Fibroblast of the aortic adventitia (primary cell): ENCODE measurements at regions not wholly inside any gene's neighbourhood (a gene's known extent, or its start where the extent isn't known, plus 50 kb on each side); places are given as distances from the start of the nearest gene placed in this dataset.

Experiments used
- DNase-seq: peaks from one replicate; pipeline ENCODE4 v3.0.0-alpha.2; 2010; ENCODE audit warnings: low read depth
- H3K4me3 ChIP-seq: 2 replicates; pipeline ENCODE4 v1.5.1; 2011; ENCODE audit warnings: low read depth, mild to moderate bottlenecking, control low read depth, low read length, moderate library complexity
- TF ChIP-seq, protein P1 (sequence below): IDR thresholded peaks from 2 replicates; pipeline ENCODE4 v1.5.1; 2011; ENCODE audit warnings: mild to moderate bottlenecking, low read length, control low read depth, inconsistent platforms; ENCODE audit not compliant: insufficient read depth

DNA sequence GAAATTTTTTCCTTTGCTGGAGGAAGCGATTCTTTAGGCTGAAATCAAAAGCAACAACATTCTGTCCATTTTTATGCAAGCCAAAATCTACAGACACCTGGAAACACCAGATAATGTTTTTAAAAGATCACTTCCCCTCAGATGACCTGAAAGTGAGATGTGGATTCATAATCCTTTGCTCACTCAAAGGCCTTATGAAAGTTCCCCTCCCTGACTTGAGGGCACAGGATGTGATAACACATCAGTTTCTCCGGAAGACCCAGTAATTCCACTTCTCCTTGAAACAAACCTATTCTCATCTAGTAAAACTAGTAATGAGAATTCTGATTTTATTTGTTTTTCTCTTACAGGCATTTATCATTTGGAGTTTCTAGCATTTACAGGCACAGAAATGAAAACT lies 218.3 kb upstream of the RND3 start:
- no peak overlapping the region for H3K4me3 ChIP-seq
- TF ChIP-seq, protein P1, sequence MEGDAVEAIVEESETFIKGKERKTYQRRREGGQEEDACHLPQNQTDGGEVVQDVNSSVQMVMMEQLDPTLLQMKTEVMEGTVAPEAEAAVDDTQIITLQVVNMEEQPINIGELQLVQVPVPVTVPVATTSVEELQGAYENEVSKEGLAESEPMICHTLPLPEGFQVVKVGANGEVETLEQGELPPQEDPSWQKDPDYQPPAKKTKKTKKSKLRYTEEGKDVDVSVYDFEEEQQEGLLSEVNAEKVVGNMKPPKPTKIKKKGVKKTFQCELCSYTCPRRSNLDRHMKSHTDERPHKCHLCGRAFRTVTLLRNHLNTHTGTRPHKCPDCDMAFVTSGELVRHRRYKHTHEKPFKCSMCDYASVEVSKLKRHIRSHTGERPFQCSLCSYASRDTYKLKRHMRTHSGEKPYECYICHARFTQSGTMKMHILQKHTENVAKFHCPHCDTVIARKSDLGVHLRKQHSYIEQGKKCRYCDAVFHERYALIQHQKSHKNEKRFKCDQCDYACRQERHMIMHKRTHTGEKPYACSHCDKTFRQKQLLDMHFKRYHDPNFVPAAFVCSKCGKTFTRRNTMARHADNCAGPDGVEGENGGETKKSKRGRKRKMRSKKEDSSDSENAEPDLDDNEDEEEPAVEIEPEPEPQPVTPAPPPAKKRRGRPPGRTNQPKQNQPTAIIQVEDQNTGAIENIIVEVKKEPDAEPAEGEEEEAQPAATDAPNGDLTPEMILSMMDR, result no peak
- no peak for DNase-seq

DNA sequence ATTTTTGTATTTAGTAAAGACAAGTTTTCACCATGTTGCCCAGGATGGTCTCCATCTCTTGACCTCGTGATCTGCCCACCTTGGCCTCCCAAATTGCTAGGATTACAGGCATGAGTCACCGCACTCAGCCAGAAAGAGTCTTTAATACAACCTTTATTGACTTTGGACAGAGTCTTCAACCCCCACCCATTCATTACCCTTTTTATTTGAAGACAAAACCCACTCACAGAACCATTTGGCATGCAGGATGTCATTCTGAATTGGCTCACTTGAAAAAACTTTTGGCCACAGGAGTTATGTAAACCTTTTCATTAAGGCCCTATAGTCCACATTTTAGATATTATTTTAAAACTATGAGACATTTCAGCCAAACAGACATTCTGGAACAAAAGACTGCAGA lies 217.9 kb upstream of the RND3 start:
- no peak overlapping the region for H3K4me3 ChIP-seq
- DNase-seq, result peak; percentile 73
- TF ChIP-seq, protein P1, result no peak

DNA sequence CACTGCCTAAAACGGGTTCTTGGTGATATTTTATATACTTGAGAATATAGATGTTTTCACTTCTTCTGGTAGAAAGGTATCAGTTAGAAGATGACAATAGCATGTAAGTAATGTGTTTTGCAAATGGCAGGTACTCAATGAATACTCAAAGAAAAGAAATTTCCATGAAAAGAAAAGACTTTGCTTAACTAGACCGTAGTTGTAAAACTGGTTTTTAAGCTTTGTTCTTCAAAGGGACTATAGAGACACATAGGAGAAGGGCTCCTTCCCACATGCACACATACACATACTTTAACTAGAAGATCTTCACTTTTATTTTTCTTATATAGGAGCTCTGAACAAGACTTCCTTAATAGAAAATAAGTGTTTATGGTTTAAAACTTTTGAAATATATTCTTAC lies 215.3 kb upstream of the RND3 start:
- TF ChIP-seq, protein P1, result no peak
- H3K4me3 ChIP-seq, result no peak overlapping the region
- no peak for DNase-seq

DNA sequence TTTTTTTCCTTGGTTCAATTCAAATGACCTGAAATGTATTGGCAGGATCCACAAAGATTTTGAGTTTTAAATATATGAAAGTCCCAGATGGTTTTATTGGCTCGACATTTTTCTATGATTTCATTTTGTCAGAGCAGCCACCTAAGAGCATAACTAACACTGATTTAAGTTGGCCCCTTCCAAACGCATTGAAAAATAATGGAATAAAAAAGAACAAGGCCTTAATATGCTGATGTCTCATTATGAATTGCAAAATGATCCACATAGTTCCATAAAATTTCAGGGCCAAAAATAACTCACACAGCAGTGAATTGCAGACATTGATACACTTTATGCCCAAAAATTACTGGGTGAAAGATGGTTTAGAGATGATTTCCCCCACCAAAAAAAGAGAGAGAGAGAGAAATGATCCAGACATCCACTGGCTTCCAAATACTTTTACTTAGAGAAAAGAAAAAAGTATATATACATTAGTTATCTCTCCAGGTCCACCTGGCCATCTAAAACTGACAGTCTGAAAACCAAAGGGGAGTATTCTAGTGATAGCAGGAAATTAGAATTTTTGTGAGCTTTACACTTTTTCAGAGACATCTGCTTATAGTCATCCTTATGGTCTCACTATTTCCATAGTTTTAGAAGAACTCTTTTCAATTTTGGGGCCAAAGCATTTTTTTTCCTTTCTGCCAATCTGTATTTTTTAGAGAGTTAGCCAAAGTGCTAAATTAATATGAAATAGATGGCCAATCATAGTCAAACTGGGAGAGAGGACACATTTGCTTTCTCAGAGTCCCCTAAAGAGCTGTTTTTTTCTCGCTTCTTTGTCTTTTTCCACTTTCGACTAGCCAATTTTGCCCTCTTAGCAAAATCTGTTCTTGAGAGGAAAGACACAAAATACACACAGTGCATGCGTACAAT lies 213.5 kb upstream of the RND3 start:
- no peak overlapping the region for H3K4me3 ChIP-seq
- no peak for DNase-seq
- TF ChIP-seq, protein P1, result no peak

DNA sequence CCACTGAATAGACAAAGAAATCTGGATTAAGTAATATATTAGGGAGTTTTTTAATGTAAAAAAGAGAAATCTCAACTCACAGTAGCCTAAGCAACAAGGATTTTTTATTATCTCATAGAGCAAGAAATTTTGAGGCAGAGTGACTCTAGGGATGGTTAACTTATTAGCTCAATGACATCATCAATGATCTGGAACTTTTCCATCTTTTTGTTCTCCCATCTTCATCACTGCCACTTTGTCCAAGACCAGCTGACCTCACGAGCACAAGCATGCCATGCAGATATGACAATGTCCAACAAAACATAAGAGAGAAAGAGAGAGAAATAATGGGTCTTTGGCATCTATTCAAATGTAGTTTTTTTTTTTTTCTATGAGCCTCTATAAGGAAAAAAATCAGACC lies 211.8 kb upstream of the RND3 start:
- H3K4me3 ChIP-seq, result no peak overlapping the region
- DNase-seq, result no peak
- TF ChIP-seq, protein P1, result no peak

DNA sequence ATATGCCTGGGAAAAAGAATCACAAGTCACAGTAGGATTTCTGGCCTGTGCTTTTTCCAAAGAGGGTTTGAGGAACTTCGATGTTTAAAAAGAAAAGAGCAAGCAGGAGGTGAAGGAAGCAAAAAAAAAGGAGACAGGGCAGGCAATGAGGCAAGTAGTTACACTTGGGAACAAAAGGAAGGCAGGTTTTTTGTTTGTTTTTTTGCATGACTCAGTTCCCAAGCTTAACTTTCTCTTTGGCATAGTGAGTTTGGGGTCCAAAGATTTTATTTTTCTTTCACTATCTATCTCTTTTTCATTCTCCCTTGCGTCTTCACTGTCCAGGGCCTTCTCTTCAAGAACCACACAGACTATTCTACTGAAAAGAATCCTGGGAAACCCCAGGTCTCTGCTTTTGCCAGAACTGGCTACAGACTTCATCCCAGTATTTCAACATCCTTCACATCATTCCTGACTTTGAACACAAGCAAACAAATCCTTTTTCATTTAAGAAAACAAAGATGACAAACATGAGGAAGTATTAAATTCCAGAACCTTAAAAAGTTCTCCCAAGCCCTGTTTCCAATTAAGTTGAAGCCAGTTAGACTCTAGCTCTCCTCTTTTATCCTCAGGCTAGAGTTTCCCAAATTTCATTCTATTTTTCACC lies 210.7 kb upstream of the RND3 start:
- TF ChIP-seq, protein P1, result no peak
- no peak overlapping the region for H3K4me3 ChIP-seq
- DNase-seq, result peak; percentile 85
